ENCODE measurements at regions not wholly inside any gene's neighbourhood (a gene's known extent, or its start where the extent isn't known, plus 50 kb on each side); places are given as distances from the start of the nearest gene placed in this dataset.

DNA sequence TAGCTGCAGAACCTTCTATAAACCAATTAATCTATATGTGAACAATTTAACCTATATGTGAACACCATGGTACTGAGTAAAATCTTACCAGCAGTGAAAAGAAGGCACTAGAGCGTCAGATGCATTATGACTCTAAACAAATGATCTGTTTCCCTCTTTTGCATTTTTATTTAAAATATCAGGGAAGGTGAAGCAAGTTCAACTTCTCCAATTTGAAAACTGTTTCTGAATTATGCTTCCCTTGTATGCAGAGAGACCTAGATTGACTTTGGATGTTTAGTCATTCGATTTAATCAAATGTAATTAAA lies 80.9 kb downstream of the DAD1 start:
- TF ChIP-seq SP1 (IDR thresholded peaks at IDR 0.05; ENCODE audit: low read depth) (no peak), EZH2 (IDR thresholded peaks at IDR 0.05) (no peak), YY1 (IDR thresholded peaks at IDR 0.05; ENCODE audit: extremely low read depth, insufficient replicate concordance, low read depth, low read length) (no peak), CEBPB (IDR thresholded peaks at IDR 0.05; ENCODE audit: low read depth) (no peak), POLR2A (IDR thresholded peaks at IDR 0.05; ENCODE audit: borderline replicate concordance, extremely low read depth, insufficient read depth, insufficient read length) (no peak), EZH2phosphoT487 (IDR thresholded peaks at IDR 0.05; ENCODE audit: borderline replicate concordance) (no peak), ZNF274 (IDR thresholded peaks at IDR 0.05; ENCODE audit: low read depth, low read length) (no peak), RAD21 (IDR thresholded peaks at IDR 0.05; ENCODE audit: low read depth) (no peak), ZFX (IDR thresholded peaks at IDR 0.05) (no peak)
- TF ChIP-seq, protein P1, sequence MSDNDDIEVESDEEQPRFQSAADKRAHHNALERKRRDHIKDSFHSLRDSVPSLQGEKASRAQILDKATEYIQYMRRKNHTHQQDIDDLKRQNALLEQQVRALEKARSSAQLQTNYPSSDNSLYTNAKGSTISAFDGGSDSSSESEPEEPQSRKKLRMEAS (IDR thresholded peaks at IDR 0.05) = no peak
- TF ChIP-seq, protein P2, sequence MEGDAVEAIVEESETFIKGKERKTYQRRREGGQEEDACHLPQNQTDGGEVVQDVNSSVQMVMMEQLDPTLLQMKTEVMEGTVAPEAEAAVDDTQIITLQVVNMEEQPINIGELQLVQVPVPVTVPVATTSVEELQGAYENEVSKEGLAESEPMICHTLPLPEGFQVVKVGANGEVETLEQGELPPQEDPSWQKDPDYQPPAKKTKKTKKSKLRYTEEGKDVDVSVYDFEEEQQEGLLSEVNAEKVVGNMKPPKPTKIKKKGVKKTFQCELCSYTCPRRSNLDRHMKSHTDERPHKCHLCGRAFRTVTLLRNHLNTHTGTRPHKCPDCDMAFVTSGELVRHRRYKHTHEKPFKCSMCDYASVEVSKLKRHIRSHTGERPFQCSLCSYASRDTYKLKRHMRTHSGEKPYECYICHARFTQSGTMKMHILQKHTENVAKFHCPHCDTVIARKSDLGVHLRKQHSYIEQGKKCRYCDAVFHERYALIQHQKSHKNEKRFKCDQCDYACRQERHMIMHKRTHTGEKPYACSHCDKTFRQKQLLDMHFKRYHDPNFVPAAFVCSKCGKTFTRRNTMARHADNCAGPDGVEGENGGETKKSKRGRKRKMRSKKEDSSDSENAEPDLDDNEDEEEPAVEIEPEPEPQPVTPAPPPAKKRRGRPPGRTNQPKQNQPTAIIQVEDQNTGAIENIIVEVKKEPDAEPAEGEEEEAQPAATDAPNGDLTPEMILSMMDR (IDR thresholded peaks at IDR 0.05 in 2 of 3, conservative IDR thresholded peaks at IDR 0.05 in 1 of 3; ENCODE audit: borderline replicate concordance in 1 of 3, insufficient read depth in 1 of 3, low read depth in 2 of 3, low read length in 2 of 3) = no peak
